ENCODE measurements at regions not wholly inside any gene's neighbourhood (a gene's known extent, or its start where the extent isn't known, plus 50 kb on each side); places are given as distances from the start of the nearest gene placed in this dataset.
"Not testable (repeated sequence)": the region's sequence is repeated elsewhere in the genome, so short reads cannot be mapped to it uniquely, and the experiment has no call there.

- peaks cover 16% of the 10 kb centered on the region; the same call in 1 of the 2 replicates for H3K9me3 ChIP-seq (ENCODE audit: control insufficient read depth, insufficient read depth, low read depth, low read length)
- no peaks in the 10 kb centered on the region for H3K4me1 ChIP-seq (ENCODE audit: control insufficient read depth, insufficient read depth, low read length)
- H3K4me3 ChIP-seq (ENCODE audit: low read depth, low read length), result no peak overlapping the region
Observed at GRCh38 chr2:91839904-91840868, 3031.0 kb upstream of the TEKT4 start.

DNA sequence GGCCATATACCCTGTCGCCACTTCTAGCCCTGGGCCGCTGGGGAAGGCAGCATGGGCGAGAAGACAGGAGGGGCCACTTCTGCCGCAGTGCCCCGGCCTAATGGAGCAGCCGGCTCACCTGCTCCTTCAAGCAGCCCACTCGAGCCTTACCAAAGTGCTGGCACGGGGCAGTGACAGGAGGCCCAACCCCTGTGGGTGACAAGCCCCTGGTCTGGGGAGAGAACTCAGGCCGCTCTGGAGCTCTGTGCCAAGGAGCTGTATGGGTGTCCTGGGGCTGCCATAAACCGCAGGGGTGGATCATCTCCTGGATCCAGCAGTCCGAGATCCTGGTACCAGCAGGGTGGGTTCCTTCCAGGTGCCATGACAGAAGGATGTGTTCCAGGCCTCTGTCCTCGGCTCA is 3029.0 kb upstream of the TEKT4 start:
- H3K4me3 ChIP-seq (ENCODE audit: low read depth, low read length); H3K27me3 ChIP-seq (ENCODE audit: control insufficient read depth, insufficient read depth, low read length); H3K9ac ChIP-seq (ENCODE audit: low read length); H3K36me3 ChIP-seq (ENCODE audit: control insufficient read depth, insufficient read depth, low read length); H3K27ac ChIP-seq (ENCODE audit: low read depth, low read length); H3K4me1 ChIP-seq (ENCODE audit: control insufficient read depth, insufficient read depth, low read length): not testable (repeated sequence)
- H3K9me3 ChIP-seq (ENCODE audit: control insufficient read depth, insufficient read depth, low read depth, low read length), result peaks cover 16% of the 10 kb centered on the region; the same call in 1 of the 2 replicates

More at GRCh38 chr2:91839904-91840868, 3031.0 kb upstream of the TEKT4 start:
- no peaks in the 10 kb centered on the region for H3K36me3 ChIP-seq (ENCODE audit: control insufficient read depth, insufficient read depth, low read length)
- no peak overlapping the region for H3K9ac ChIP-seq (ENCODE audit: low read length)
- no peak overlapping the region for H3K27ac ChIP-seq (ENCODE audit: low read depth, low read length)
- H3K27me3 ChIP-seq (ENCODE audit: control insufficient read depth, insufficient read depth, low read length), result peaks cover 9% of the 10 kb centered on the region

DNA sequence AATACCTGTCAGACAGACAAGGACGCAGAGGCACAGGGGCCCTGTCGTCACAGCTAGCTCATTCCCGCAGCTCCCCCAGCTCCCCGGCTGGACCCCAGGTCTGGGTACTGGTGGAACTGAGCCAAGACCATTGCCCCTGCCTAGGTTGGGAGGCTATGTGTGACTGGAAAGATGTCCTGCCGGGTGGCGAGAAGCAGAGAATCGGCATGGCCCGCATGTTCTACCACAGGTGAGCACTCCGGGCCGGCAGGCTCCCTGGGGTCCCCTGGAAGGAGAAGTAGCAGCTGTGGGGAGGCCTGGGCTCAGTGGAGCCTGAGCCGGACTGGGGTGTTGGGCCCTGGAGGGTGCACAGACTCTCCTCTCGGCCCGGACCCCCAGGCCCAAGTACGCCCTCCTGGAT is 3028.3 kb upstream of the TEKT4 start:
- H3K27me3 ChIP-seq (ENCODE audit: control insufficient read depth, insufficient read depth, low read length); H3K4me1 ChIP-seq (ENCODE audit: control insufficient read depth, insufficient read depth, low read length); H3K27ac ChIP-seq (ENCODE audit: low read depth, low read length); H3K9ac ChIP-seq (ENCODE audit: low read length); H3K4me3 ChIP-seq (ENCODE audit: low read depth, low read length); H3K36me3 ChIP-seq (ENCODE audit: control insufficient read depth, insufficient read depth, low read length): not testable (repeated sequence)
- H3K9me3 ChIP-seq (ENCODE audit: control insufficient read depth, insufficient read depth, low read depth, low read length), result peaks cover 16% of the 10 kb centered on the region; the same call in 1 of the 2 replicates

GRCh38 chr2:91843723-91844450 is 3027.3 kb upstream of the TEKT4 start:
- not testable (repeated sequence) for H3K4me1 ChIP-seq (ENCODE audit: control insufficient read depth, insufficient read depth, low read length); H3K27me3 ChIP-seq (ENCODE audit: control insufficient read depth, insufficient read depth, low read length); H3K36me3 ChIP-seq (ENCODE audit: control insufficient read depth, insufficient read depth, low read length); H3K27ac ChIP-seq (ENCODE audit: low read depth, low read length); H3K4me3 ChIP-seq (ENCODE audit: low read depth, low read length); H3K9ac ChIP-seq (ENCODE audit: low read length)
- peaks cover 16% of the 10 kb centered on the region; the same call in 1 of the 2 replicates for H3K9me3 ChIP-seq (ENCODE audit: control insufficient read depth, insufficient read depth, low read depth, low read length)

DNA sequence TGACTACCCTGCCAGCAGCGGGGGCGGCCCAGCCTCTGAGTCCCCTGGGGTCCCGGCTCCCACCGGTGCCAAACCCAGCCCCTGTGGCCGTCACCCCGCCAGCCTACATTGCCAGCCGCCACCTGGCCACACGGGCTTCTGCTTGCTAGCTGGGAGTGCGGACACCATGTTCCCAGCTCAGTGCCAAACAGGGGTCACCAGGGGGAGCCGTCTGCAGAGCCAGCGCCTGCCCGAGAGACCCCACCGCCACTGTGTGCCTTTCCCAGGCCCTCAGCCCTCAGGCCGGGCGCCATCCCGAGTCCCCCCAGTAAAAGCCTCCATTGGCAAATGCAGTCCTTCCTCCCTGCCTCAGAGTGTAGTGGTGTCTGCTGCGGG is 3026.8 kb upstream of the TEKT4 start:
- H3K27ac ChIP-seq (ENCODE audit: low read depth, low read length); H3K9ac ChIP-seq (ENCODE audit: low read length); H3K27me3 ChIP-seq (ENCODE audit: control insufficient read depth, insufficient read depth, low read length); H3K4me3 ChIP-seq (ENCODE audit: low read depth, low read length); H3K36me3 ChIP-seq (ENCODE audit: control insufficient read depth, insufficient read depth, low read length); H3K4me1 ChIP-seq (ENCODE audit: control insufficient read depth, insufficient read depth, low read length): not testable (repeated sequence)
- H3K9me3 ChIP-seq (ENCODE audit: control insufficient read depth, insufficient read depth, low read depth, low read length), result peaks cover 19% of the 10 kb centered on the region; the same call in 1 of the 2 replicates

- not testable (repeated sequence) for H3K27me3 ChIP-seq (ENCODE audit: control insufficient read depth, insufficient read depth, low read length); H3K27ac ChIP-seq (ENCODE audit: low read depth, low read length); H3K4me3 ChIP-seq (ENCODE audit: low read depth, low read length); H3K4me1 ChIP-seq (ENCODE audit: control insufficient read depth, insufficient read depth, low read length); H3K36me3 ChIP-seq (ENCODE audit: control insufficient read depth, insufficient read depth, low read length); H3K9ac ChIP-seq (ENCODE audit: low read length)
- peaks cover 15% of the 10 kb centered on the region; the same call in 1 of the 2 replicates for H3K9me3 ChIP-seq (ENCODE audit: control insufficient read depth, insufficient read depth, low read depth, low read length)
Observed at GRCh38 chr2:91846388-91846787, 3024.8 kb upstream of the TEKT4 start.

DNA sequence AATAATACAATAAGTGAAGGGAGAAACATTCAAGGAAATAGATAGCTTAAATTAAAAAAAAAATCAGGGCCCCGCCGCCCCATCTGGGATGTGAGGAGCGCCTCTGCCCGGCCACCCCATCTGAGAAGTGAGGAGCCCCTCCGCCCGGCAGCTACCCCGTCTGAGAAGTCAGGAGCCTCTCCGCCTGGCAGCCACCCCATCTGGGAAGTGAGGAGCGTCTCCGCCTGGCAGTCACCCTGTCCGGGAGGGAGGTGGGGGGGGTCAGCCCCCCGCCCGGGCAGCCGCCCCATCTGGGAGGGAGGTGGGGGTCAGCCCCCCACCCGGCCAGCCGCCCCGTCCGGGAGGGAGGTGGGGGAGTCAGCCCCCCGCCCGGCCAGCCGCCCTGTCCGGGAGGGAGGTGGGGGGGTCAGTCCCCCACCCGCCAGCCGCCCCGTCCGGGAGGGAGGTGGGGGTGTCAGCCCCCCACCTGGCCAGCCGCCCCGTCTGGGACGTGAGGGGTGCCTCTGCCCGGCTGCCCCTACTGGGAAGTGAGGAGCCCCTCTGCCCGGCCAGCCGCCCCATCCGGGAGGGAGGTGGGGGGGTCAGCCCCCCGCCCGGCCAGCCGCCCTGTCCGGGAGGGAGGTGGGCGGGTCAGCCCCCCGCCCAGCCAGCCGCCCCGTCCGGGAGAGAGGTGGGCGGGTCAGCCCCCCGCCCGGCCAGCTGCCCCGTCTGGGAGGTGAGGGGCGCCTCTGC is 3019.4 kb upstream of the TEKT4 start:
- not testable (repeated sequence) for H3K9ac ChIP-seq (ENCODE audit: low read length); H3K4me3 ChIP-seq (ENCODE audit: low read depth, low read length); H3K27me3 ChIP-seq (ENCODE audit: control insufficient read depth, insufficient read depth, low read length); H3K36me3 ChIP-seq (ENCODE audit: control insufficient read depth, insufficient read depth, low read length); H3K27ac ChIP-seq (ENCODE audit: low read depth, low read length); H3K4me1 ChIP-seq (ENCODE audit: control insufficient read depth, insufficient read depth, low read length); H3K9me3 ChIP-seq (ENCODE audit: control insufficient read depth, insufficient read depth, low read depth, low read length)

GRCh38 chr2:91856971-91857370 is 3014.3 kb upstream of the TEKT4 start:
- H3K27me3 ChIP-seq (ENCODE audit: control insufficient read depth, insufficient read depth, low read length); H3K4me1 ChIP-seq (ENCODE audit: control insufficient read depth, insufficient read depth, low read length); H3K9me3 ChIP-seq (ENCODE audit: control insufficient read depth, insufficient read depth, low read depth, low read length); H3K9ac ChIP-seq (ENCODE audit: low read length); H3K27ac ChIP-seq (ENCODE audit: low read depth, low read length); H3K36me3 ChIP-seq (ENCODE audit: control insufficient read depth, insufficient read depth, low read length); H3K4me3 ChIP-seq (ENCODE audit: low read depth, low read length): not testable (repeated sequence)

DNA sequence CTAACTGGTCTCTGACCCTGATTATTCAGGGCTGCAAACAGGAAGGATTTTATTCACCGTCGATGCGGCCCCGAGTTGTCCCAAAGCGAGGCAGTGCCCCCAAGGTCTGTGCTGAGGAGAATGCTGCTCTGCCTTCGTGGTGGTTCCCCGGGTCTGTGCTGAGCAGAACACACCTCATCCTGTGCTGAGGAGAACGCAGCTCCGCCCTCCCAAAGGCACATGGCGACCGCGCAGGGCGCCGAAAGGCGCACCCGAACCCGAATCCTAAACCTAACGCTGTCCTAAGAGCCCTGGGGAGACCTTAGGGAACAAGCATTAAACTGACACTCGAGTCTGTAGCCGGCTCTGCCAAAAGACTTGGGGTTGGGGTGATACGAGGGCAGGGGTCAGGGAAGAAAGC is 3013.5 kb upstream of the TEKT4 start:
- H3K9me3 ChIP-seq (ENCODE audit: control insufficient read depth, insufficient read depth, low read depth, low read length); H3K27ac ChIP-seq (ENCODE audit: low read depth, low read length); H3K36me3 ChIP-seq (ENCODE audit: control insufficient read depth, insufficient read depth, low read length); H3K9ac ChIP-seq (ENCODE audit: low read length); H3K4me1 ChIP-seq (ENCODE audit: control insufficient read depth, insufficient read depth, low read length); H3K27me3 ChIP-seq (ENCODE audit: control insufficient read depth, insufficient read depth, low read length); H3K4me3 ChIP-seq (ENCODE audit: low read depth, low read length): not testable (repeated sequence)

DNA sequence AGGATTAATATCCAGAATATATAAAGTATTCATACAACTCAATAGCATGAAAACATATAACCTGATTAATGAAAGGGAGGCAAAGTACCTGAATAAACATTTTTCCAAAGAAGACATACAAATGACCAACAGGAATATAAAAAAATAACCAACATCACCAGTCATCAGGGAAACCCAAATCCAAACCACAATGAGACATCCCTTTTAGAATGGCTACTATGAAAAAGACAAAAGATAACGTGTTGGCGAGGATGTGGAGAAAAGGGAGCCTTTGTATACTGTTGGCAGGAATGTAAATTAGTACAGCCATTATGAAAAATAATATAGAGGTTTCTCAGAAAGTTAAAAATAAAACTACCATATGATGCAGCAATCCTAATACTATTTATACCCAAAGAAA is 2999.5 kb upstream of the TEKT4 start:
- H3K27ac ChIP-seq (ENCODE audit: low read depth, low read length); H3K9ac ChIP-seq (ENCODE audit: low read length); H3K4me3 ChIP-seq (ENCODE audit: low read depth, low read length); H3K4me1 ChIP-seq (ENCODE audit: control insufficient read depth, insufficient read depth, low read length); H3K36me3 ChIP-seq (ENCODE audit: control insufficient read depth, insufficient read depth, low read length); H3K9me3 ChIP-seq (ENCODE audit: control insufficient read depth, insufficient read depth, low read depth, low read length); H3K27me3 ChIP-seq (ENCODE audit: control insufficient read depth, insufficient read depth, low read length): not testable (repeated sequence)

DNA sequence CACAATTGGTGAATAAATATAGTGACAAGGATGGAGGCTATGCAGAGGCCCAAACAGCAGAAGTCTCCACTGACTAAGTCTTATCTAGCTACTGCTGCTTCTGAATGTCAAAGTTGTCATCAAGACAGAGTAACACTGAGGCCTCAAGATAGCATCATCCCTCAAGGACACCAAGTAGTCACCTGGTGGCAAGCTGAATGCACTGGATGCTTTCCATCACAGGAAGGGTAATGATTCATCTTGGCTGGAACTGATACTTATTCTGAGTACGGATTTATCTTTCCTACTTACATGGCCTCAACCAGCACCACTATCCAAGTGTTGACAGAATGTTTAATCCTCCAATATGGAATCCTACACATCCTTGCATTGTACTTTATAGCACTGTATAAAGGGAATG is 2997.8 kb upstream of the TEKT4 start:
- H3K9ac ChIP-seq (ENCODE audit: low read length); H3K36me3 ChIP-seq (ENCODE audit: control insufficient read depth, insufficient read depth, low read length); H3K4me1 ChIP-seq (ENCODE audit: control insufficient read depth, insufficient read depth, low read length); H3K27ac ChIP-seq (ENCODE audit: low read depth, low read length); H3K4me3 ChIP-seq (ENCODE audit: low read depth, low read length); H3K27me3 ChIP-seq (ENCODE audit: control insufficient read depth, insufficient read depth, low read length); H3K9me3 ChIP-seq (ENCODE audit: control insufficient read depth, insufficient read depth, low read depth, low read length): not testable (repeated sequence)

All from HUES6 (cell line).